Left renal pelvis (tissue), 4 donors: ENCODE measurements at regions not wholly inside any gene's neighbourhood (a gene's known extent, or its start where the extent isn't known, plus 50 kb on each side); places are given as distances from the start of the nearest gene placed in this dataset.
"Not testable (repeated sequence)": the region's sequence is repeated elsewhere in the genome, so short reads cannot be mapped to it uniquely, and the experiment has no call there.

Source experiments
- DNase-seq, 4 donors: peaks; one replicate each; pipeline ENCODE4 v3.0.0-alpha.2; 2013; ENCODE audit warnings: low read depth in 4 of 4, low spot score in 3 of 4

- DNase-seq, result no peak
Measured at GRCh38 chr12:85424581-85425348, 144.7 kb downstream of the ALX1 start.

- DNase-seq, result no peak
Measured at GRCh38 chr12:85425349-85425612, 145.3 kb downstream of the ALX1 start.

- DNase-seq, result no peak
Measured at GRCh38 chr12:85425926-85426325, 145.9 kb downstream of the ALX1 start.

GRCh38 chr12:85433148-85433547 lies 153.1 kb downstream of the ALX1 start:
- DNase-seq, result not testable (repeated sequence)

GRCh38 chr12:85440271-85440670 lies 160.3 kb downstream of the ALX1 start:
- no peak for DNase-seq

- DNase-seq, result no peak
Measured at GRCh38 chr12:85441025-85441424, 161.0 kb downstream of the ALX1 start.

- DNase-seq, result no peak
Measured at GRCh38 chr12:85441741-85442140, 161.7 kb downstream of the ALX1 start.

GRCh38 chr12:85445060-85445938 lies 165.3 kb downstream of the ALX1 start:
- no peak for DNase-seq

GRCh38 chr12:85448031-85448430 lies 168.0 kb downstream of the ALX1 start:
- DNase-seq, result no peak

GRCh38 chr12:85448548-85449139 lies 168.6 kb downstream of the ALX1 start:
- DNase-seq, result no peak

GRCh38 chr12:85457016-85457415 lies 177.0 kb downstream of the ALX1 start:
- DNase-seq, result no peak

- DNase-seq, result no peak
Measured at GRCh38 chr12:85461127-85461526, 181.1 kb downstream of the ALX1 start.

GRCh38 chr12:85462888-85463287 lies 182.9 kb downstream of the ALX1 start:
- DNase-seq, result no peak

GRCh38 chr12:85466890-85467289 lies 186.9 kb downstream of the ALX1 start:
- DNase-seq, result no peak

- peak in 2 of 4 donors; percentile 48 to 53 for DNase-seq
Measured at GRCh38 chr12:85468356-85469157, 188.5 kb downstream of the ALX1 start.

- not testable (repeated sequence) for DNase-seq
Measured at GRCh38 chr12:85469158-85470086, 189.4 kb downstream of the ALX1 start.

GRCh38 chr12:85475277-85475676 lies 195.3 kb downstream of the ALX1 start:
- not testable (repeated sequence) for DNase-seq

- DNase-seq, result no peak
Measured at GRCh38 chr12:85476756-85477155, 196.7 kb downstream of the ALX1 start.

GRCh38 chr12:85484387-85484786 lies 204.4 kb downstream of the ALX1 start:
- no peak for DNase-seq

GRCh38 chr12:85489194-85489593 lies 209.2 kb downstream of the ALX1 start:
- DNase-seq, result no peak
